Liver (tissue), 8 donors: ENCODE measurements at regions not wholly inside any gene's neighbourhood (a gene's known extent, or its start where the extent isn't known, plus 50 kb on each side); places are given as distances from the start of the nearest gene placed in this dataset.

Experiments used
- DNase-seq: peaks from one replicate; pipeline ENCODE4 v3.0.0-alpha.2; 2017; ENCODE audit warnings: low spot score
- H3K27ac ChIP-seq, 2 donors: one replicate each; pipeline ENCODE4 v1.7.0; 2013; ENCODE audit warnings: inconsistent platforms in 2 of 2, low read length in 2 of 2, control low read depth in 1 of 2, low read depth in 1 of 2, mild to moderate bottlenecking in 1 of 2
- H3K27me3 ChIP-seq, 4 donors: one replicate each; pipeline versions ENCODE4 v1.6.1 to v1.7.0; 2013; ENCODE audit warnings: low read length in 3 of 4, inconsistent platforms in 1 of 4, mild to moderate bottlenecking in 1 of 4, moderate library complexity in 1 of 4; ENCODE audit not compliant: control insufficient read depth in 4 of 4, insufficient read depth in 4 of 4
- H3K36me3 ChIP-seq, 4 donors: one replicate each; pipeline versions ENCODE4 v1.6.1 to v1.7.0; 2013; ENCODE audit warnings: low read length in 3 of 4, mild to moderate bottlenecking in 3 of 4, low read depth in 1 of 4, moderate library complexity in 1 of 4; ENCODE audit not compliant: control insufficient read depth in 4 of 4, insufficient read depth in 3 of 4
- H3K4me1 ChIP-seq, 4 donors: one replicate each; pipeline versions ENCODE4 v1.6.1 to v1.7.0; 2013; ENCODE audit warnings: low read length in 3 of 4, mild to moderate bottlenecking in 3 of 4, moderate library complexity in 1 of 4; ENCODE audit not compliant: control insufficient read depth in 4 of 4, insufficient read depth in 4 of 4
- H3K4me3 ChIP-seq, 3 donors: one replicate each; pipeline versions ENCODE4 v1.6.1 to v1.7.0; 2013; ENCODE audit warnings: low read length in 3 of 3, control low read depth in 1 of 3, low read depth in 1 of 3, mild to moderate bottlenecking in 1 of 3
- H3K9ac ChIP-seq, 2 donors: one replicate each; pipeline ENCODE4 v1.7.0; 2013; ENCODE audit warnings: low read length in 2 of 2, mild to moderate bottlenecking in 2 of 2, moderate library complexity in 2 of 2, control low read depth in 1 of 2, low read depth in 1 of 2
- H3K9me3 ChIP-seq, 4 donors: one replicate each; pipeline versions ENCODE4 v1.6.1 to v1.7.0; 2013; ENCODE audit warnings: low read length in 3 of 4; ENCODE audit not compliant: control insufficient read depth in 4 of 4
- ATF3 ChIP-seq: IDR thresholded peaks from 2 replicates; pipeline ENCODE4 v1.6.1; 2016; ENCODE audit warnings: antibody characterized with exemption
- EGR1 ChIP-seq, 2 donors: IDR thresholded peaks; 2 replicates each; pipeline ENCODE4 v1.6.1; 2016 to 2018; ENCODE audit warnings: antibody characterized with exemption in 2 of 2, low read depth in 2 of 2
- FOXA1 ChIP-seq: IDR thresholded peaks from 2 replicates; pipeline ENCODE4 v1.6.1; 2016; ENCODE audit warnings: antibody characterized with exemption
- FOXA2 ChIP-seq: IDR thresholded peaks from 2 replicates; pipeline ENCODE4 v1.6.1; 2016; ENCODE audit warnings: antibody characterized with exemption
- GABPA ChIP-seq, 2 donors: IDR thresholded peaks in 1 of 2; conservative IDR thresholded peaks in 1 of 2; 2 replicates each; pipeline ENCODE4 v1.6.1; 2016; ENCODE audit warnings: antibody characterized with exemption in 2 of 2, mild to moderate bottlenecking in 1 of 2, moderate library complexity in 1 of 2
- HNF4A ChIP-seq, 2 donors: conservative IDR thresholded peaks; 2 replicates each; pipeline ENCODE4 v1.6.1; 2016; ENCODE audit warnings: antibody characterized with exemption in 2 of 2, mild to moderate bottlenecking in 2 of 2
- HNF4G ChIP-seq: IDR thresholded peaks from 2 replicates; pipeline ENCODE4 v1.6.1; 2016; ENCODE audit warnings: antibody characterized with exemption
- JUND ChIP-seq, 2 donors: IDR thresholded peaks; 2 replicates each; pipeline ENCODE4 v1.6.1; 2016; ENCODE audit warnings: antibody characterized with exemption in 2 of 2
- NR2F2 ChIP-seq: IDR thresholded peaks from 2 replicates; pipeline ENCODE4 v1.6.1; 2016; ENCODE audit warnings: antibody characterized with exemption
- RAD21 ChIP-seq, 2 donors: IDR thresholded peaks; 2 replicates each; pipeline ENCODE4 v1.6.1; 2016; ENCODE audit warnings: antibody characterized with exemption in 2 of 2, mild to moderate bottlenecking in 2 of 2
- RXRA ChIP-seq, 2 donors: IDR thresholded peaks; 2 replicates each; pipeline ENCODE4 v1.6.1; 2017 to 2018; ENCODE audit warnings: antibody characterized with exemption in 2 of 2, mild to moderate bottlenecking in 1 of 2
- SP1 ChIP-seq: IDR thresholded peaks from 2 replicates; pipeline ENCODE4 v1.6.1; 2018; ENCODE audit warnings: antibody characterized with exemption, mild to moderate bottlenecking
- TAF1 ChIP-seq: conservative IDR thresholded peaks from 2 replicates; pipeline ENCODE4 v1.6.1; 2016; ENCODE audit warnings: antibody characterized with exemption, mild to moderate bottlenecking
- YY1 ChIP-seq: IDR thresholded peaks from 2 replicates; pipeline ENCODE4 v1.6.1; 2016; ENCODE audit warnings: antibody characterized with exemption, mild to moderate bottlenecking
- WGBS: extraction: QIAGEN DNeasy Blood & Tissue Kit; methylation state at CpG from one replicate; pipeline ENCODE4 v1.1.7; 2013; 5-methylcytosine and 5-hydroxymethylcytosine counted together
- TF ChIP-seq, protein P1 (sequence below): fragments of 150-350 bp; IDR thresholded peaks from 2 replicates; pipeline ENCODE4 v1.5.1; 2017; ENCODE audit warnings: improper control_type of control experiment, low read depth, low read length; ENCODE audit not compliant: missing input control
- TF ChIP-seq, protein P2 (sequence below): IDR thresholded peaks from 2 replicates; pipeline ENCODE4 v1.6.1; 2016; ENCODE audit warnings: antibody characterized with exemption
- TF ChIP-seq, protein P3 (sequence below): IDR thresholded peaks from 2 replicates; pipeline ENCODE4 v1.6.1; 2016; ENCODE audit warnings: antibody characterized with exemption, mild to moderate bottlenecking
- TF ChIP-seq, protein P4 (sequence below): IDR thresholded peaks from 2 replicates; pipeline ENCODE4 v1.6.1; 2016; ENCODE audit warnings: antibody characterized with exemption
- donor health status: healthy.
- donor health status: healthy.
- donor health status: healthy.
- donor health status: healthy.
- donor health status: healthy.

GRCh38 chr10:21385996-21386585 lies 139.4 kb downstream of the SKIDA1 start (continued):
- TF ChIP-seq, protein P1, sequence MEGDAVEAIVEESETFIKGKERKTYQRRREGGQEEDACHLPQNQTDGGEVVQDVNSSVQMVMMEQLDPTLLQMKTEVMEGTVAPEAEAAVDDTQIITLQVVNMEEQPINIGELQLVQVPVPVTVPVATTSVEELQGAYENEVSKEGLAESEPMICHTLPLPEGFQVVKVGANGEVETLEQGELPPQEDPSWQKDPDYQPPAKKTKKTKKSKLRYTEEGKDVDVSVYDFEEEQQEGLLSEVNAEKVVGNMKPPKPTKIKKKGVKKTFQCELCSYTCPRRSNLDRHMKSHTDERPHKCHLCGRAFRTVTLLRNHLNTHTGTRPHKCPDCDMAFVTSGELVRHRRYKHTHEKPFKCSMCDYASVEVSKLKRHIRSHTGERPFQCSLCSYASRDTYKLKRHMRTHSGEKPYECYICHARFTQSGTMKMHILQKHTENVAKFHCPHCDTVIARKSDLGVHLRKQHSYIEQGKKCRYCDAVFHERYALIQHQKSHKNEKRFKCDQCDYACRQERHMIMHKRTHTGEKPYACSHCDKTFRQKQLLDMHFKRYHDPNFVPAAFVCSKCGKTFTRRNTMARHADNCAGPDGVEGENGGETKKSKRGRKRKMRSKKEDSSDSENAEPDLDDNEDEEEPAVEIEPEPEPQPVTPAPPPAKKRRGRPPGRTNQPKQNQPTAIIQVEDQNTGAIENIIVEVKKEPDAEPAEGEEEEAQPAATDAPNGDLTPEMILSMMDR = no peak
- no peak for TF ChIP-seq FOXA2

GRCh38 chr10:21385536-21385935 lies 139.9 kb downstream of the SKIDA1 start:
- no peak overlapping the region for H3K4me3 ChIP-seq
- no peaks in the 10 kb centered on the region for H3K36me3 ChIP-seq
- 86% methylated on average over 1 of the region's 1 CpG for WGBS
- DNase-seq = no peak
- no peaks in the 10 kb centered on the region for H3K4me1 ChIP-seq
- H3K27me3 ChIP-seq = no peaks in the 10 kb centered on the region
- TF ChIP-seq YY1 (no peak), GABPA (IDR thresholded peaks at IDR 0.05 in 1 of 2, conservative IDR thresholded peaks at IDR 0.05 in 1 of 2) (no peak), ATF3 (no peak), HNF4G (no peak), RAD21 (IDR thresholded peaks at IDR 0.05) (no peak), HNF4A (conservative IDR thresholded peaks at IDR 0.05) (no peak), NR2F2 (no peak), FOXA1 (no peak), EGR1 (IDR thresholded peaks at IDR 0.05; ENCODE audit: low read depth in 2 of 2) (no peak), RXRA (IDR thresholded peaks at IDR 0.05) (no peak), FOXA2 (no peak), JUND (IDR thresholded peaks at IDR 0.05) (no peak), SP1 (no peak), TAF1 (no peak)
- TF ChIP-seq, protein P2, sequence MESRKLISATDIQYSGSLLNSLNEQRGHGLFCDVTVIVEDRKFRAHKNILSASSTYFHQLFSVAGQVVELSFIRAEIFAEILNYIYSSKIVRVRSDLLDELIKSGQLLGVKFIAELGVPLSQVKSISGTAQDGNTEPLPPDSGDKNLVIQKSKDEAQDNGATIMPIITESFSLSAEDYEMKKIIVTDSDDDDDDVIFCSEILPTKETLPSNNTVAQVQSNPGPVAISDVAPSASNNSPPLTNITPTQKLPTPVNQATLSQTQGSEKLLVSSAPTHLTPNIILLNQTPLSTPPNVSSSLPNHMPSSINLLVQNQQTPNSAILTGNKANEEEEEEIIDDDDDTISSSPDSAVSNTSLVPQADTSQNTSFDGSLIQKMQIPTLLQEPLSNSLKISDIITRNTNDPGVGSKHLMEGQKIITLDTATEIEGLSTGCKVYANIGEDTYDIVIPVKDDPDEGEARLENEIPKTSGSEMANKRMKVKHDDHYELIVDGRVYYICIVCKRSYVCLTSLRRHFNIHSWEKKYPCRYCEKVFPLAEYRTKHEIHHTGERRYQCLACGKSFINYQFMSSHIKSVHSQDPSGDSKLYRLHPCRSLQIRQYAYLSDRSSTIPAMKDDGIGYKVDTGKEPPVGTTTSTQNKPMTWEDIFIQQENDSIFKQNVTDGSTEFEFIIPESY = no peak
- TF ChIP-seq, protein P3, sequence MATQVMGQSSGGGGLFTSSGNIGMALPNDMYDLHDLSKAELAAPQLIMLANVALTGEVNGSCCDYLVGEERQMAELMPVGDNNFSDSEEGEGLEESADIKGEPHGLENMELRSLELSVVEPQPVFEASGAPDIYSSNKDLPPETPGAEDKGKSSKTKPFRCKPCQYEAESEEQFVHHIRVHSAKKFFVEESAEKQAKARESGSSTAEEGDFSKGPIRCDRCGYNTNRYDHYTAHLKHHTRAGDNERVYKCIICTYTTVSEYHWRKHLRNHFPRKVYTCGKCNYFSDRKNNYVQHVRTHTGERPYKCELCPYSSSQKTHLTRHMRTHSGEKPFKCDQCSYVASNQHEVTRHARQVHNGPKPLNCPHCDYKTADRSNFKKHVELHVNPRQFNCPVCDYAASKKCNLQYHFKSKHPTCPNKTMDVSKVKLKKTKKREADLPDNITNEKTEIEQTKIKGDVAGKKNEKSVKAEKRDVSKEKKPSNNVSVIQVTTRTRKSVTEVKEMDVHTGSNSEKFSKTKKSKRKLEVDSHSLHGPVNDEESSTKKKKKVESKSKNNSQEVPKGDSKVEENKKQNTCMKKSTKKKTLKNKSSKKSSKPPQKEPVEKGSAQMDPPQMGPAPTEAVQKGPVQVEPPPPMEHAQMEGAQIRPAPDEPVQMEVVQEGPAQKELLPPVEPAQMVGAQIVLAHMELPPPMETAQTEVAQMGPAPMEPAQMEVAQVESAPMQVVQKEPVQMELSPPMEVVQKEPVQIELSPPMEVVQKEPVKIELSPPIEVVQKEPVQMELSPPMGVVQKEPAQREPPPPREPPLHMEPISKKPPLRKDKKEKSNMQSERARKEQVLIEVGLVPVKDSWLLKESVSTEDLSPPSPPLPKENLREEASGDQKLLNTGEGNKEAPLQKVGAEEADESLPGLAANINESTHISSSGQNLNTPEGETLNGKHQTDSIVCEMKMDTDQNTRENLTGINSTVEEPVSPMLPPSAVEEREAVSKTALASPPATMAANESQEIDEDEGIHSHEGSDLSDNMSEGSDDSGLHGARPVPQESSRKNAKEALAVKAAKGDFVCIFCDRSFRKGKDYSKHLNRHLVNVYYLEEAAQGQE = no peak
- TF ChIP-seq, protein P4, sequence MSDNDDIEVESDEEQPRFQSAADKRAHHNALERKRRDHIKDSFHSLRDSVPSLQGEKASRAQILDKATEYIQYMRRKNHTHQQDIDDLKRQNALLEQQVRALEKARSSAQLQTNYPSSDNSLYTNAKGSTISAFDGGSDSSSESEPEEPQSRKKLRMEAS = no peak
- TF ChIP-seq, protein P1 = no peak
- H3K9me3 ChIP-seq = no peaks in the 10 kb centered on the region
- H3K27ac ChIP-seq = no peak overlapping the region
- no peak overlapping the region for H3K9ac ChIP-seq
